Keratinocyte (primary cell): ENCODE measurements at regions not wholly inside any gene's neighbourhood (a gene's known extent, or its start where the extent isn't known, plus 50 kb on each side); places are given as distances from the start of the nearest gene placed in this dataset.

Experiments
- EZH2 ChIP-seq: IDR thresholded peaks from one replicate; pipeline ENCODE4 v1.6.1; 2012; ENCODE audit warnings: inconsistent platforms, mild to moderate bottlenecking, low read length, moderate library complexity
- TF ChIP-seq, protein P1 (sequence below), 3 experiments: IDR thresholded peaks in 1 of 3; conservative IDR thresholded peaks in 1 of 3; optimal IDR thresholded peaks in 1 of 3; 2 replicates in 2 of 3; 3 replicates in 1 of 3; pipeline versions ENCODE3 to v1.5.1; 2011; ENCODE audit warnings: low read length in 3 of 3, mild to moderate bottlenecking in 3 of 3, moderate library complexity in 2 of 3, control low read depth in 1 of 3, inconsistent platforms in 1 of 3; ENCODE audit not compliant: insufficient read depth in 2 of 3; ENCODE audit errors: extremely low read depth in 1 of 3

DNA sequence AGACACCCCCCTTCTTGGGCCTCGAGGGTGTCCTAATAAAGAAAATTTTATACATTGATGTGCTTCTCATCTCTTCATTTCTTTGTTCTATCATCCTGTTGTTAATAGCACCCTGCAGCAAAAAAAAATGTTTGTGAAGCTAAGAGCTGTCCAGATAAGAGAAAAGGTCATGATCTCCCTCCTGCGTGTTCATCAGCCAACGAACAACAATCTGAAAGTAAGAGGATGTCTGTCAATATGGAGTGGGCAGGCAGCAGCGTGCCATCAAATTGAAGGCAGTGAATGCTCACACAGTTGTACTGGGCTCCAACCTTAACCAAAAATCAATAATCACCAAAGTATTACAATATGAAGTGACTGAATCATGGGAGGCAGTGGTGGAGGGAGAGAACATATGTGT, 418.6 kb upstream of the ONECUT1 start:
- TF ChIP-seq, protein P1, sequence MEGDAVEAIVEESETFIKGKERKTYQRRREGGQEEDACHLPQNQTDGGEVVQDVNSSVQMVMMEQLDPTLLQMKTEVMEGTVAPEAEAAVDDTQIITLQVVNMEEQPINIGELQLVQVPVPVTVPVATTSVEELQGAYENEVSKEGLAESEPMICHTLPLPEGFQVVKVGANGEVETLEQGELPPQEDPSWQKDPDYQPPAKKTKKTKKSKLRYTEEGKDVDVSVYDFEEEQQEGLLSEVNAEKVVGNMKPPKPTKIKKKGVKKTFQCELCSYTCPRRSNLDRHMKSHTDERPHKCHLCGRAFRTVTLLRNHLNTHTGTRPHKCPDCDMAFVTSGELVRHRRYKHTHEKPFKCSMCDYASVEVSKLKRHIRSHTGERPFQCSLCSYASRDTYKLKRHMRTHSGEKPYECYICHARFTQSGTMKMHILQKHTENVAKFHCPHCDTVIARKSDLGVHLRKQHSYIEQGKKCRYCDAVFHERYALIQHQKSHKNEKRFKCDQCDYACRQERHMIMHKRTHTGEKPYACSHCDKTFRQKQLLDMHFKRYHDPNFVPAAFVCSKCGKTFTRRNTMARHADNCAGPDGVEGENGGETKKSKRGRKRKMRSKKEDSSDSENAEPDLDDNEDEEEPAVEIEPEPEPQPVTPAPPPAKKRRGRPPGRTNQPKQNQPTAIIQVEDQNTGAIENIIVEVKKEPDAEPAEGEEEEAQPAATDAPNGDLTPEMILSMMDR (optimal IDR thresholded peaks at IDR 0.05 in 1 of 3, IDR thresholded peaks at IDR 0.05 in 1 of 3, conservative IDR thresholded peaks at IDR 0.05 in 1 of 3; ENCODE audit: extremely low read depth in 1 of 3, insufficient read depth in 2 of 3, low read length in 3 of 3): no peak
- TF ChIP-seq EZH2: no peak
